ENCODE measurements at regions not wholly inside any gene's neighbourhood (a gene's known extent, or its start where the extent isn't known, plus 50 kb on each side); places are given as distances from the start of the nearest gene placed in this dataset.

DNA sequence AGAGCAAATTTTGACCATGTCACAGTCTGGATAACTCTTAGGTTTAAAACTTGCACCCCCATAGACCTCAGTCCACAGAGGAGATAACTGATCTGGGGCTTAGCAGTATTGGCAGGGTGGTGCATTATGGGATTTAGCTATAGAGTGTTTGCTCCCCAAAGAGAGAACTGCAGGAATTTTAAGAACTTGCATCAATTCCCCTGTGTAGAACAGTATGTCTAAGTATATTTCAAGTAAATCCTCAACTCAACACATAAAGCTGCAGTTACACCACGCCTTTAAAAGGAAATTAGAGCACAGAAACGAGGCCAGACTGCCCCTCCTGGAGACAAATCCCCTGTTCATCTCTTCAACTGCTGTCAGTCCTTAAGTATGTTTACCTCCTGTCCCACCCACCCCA lies 144.9 kb downstream of the TRMT11 start:
- no peak for TF ChIP-seq EZH2 (IDR thresholded peaks at IDR 0.05; ENCODE audit: low read depth)
- no peak for TF ChIP-seq CTCF (conservative IDR thresholded peaks at IDR 0.05)

All from PC-9 (cell line).